GM08714 (cell line): ENCODE measurements at regions not wholly inside any gene's neighbourhood (a gene's known extent, or its start where the extent isn't known, plus 50 kb on each side); places are given as distances from the start of the nearest gene placed in this dataset.

ENCODE experiments used
- H3K4me3 ChIP-seq: fragments of 200-500 bp; sonication (Bioruptor generic); 2 replicates; pipeline ENCODE4 v1.5.1; 2014; ENCODE audit warnings: mild to moderate bottlenecking, low read length, inconsistent platforms
- ZNF274 ChIP-seq: IDR thresholded peaks from 2 replicates; pipeline ENCODE4 v1.6.1; 2012; ENCODE audit warnings: mild to moderate bottlenecking, low read depth, low read length

- H3K4me3 ChIP-seq: no peak overlapping the region
- no peak for TF ChIP-seq ZNF274
Observed at GRCh38 chr1:222129041-222129440, 387.2 kb upstream of the DUSP10 start.

GRCh38 chr1:222127526-222128152 lies 385.8 kb upstream of the DUSP10 start:
- no peak for TF ChIP-seq ZNF274
- no peak overlapping the region for H3K4me3 ChIP-seq

GRCh38 chr1:222127096-222127495 lies 385.2 kb upstream of the DUSP10 start:
- no peak for TF ChIP-seq ZNF274
- no peak overlapping the region for H3K4me3 ChIP-seq

GRCh38 chr1:222126052-222126451 lies 384.2 kb upstream of the DUSP10 start:
- no peak overlapping the region for H3K4me3 ChIP-seq
- TF ChIP-seq ZNF274: no peak

DNA sequence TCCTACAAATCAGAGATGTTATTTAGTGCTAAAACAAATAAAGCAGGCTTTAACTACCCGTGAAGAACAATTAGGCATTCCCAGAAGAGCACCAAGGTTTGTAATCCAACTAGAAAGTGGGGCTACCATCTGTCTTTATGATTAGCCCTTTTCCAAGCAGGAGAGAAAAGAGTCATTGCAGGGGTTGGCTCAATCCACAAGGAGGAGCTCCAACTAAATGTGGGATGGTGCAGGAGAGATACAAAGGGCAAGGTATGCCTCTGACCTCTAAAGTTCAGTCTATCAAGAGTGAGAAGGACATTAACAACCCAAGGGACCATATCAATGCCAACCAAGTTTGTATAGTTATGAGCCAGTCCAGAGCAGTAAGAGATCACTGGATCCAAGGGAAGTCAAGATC lies 382.7 kb upstream of the DUSP10 start:
- no peak overlapping the region for H3K4me3 ChIP-seq
- no peak for TF ChIP-seq ZNF274

DNA sequence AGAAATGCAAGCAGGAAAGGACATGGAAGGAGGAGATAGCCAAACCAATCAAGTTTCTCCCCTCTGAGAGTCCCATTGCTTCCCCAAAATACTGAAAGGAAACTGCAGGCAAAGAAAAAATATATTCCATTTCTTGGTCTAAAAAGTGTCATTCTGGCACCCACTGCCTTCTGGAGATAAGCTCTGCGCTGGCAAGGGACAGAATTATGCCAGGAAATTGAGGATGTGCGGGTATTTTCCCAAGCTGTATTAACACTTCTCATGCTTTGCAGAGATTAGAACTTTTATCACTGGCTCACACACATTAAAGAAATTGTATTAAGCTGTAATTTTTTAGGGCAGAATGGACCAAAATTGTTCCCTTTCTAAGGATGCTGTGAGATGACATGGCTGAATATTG lies 381.2 kb upstream of the DUSP10 start:
- no peak overlapping the region for H3K4me3 ChIP-seq
- no peak for TF ChIP-seq ZNF274

- TF ChIP-seq ZNF274: no peak
- no peak overlapping the region for H3K4me3 ChIP-seq
Observed at GRCh38 chr1:222117809-222118208, 375.9 kb upstream of the DUSP10 start.

DNA sequence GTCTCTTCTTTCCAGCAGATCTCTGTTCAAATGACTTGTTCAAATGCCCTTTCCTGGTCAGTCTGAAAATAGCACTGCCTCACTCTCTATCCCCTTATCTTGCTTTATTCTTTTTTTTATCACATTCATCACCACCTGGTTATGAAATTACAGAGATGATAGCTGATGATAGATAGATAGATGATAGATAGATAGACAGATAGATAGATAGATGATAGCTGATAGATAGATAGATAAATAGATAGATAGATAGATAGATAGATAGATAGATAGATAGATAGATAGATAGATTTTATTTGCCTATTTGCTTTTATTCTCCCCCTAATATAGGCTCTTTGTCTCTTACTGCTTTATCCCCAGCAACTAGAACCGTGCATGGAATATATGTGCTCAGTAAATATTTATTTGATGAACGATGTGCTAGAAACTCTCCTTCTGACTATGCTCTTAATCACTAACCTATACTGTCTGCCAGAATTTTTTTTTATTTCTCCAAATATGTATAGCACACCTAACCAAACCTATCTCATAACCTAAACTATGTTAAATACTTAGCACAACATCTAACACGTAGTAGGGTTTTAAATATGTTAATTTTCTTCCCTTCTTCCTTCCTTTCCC lies 372.8 kb upstream of the DUSP10 start:
- no peak overlapping the region for H3K4me3 ChIP-seq
- TF ChIP-seq ZNF274: no peak

- no peak for TF ChIP-seq ZNF274
- no peak overlapping the region for H3K4me3 ChIP-seq
Observed at GRCh38 chr1:222109836-222110235, 367.9 kb upstream of the DUSP10 start.

GRCh38 chr1:222107975-222108374 lies 366.1 kb upstream of the DUSP10 start:
- H3K4me3 ChIP-seq: no peak overlapping the region
- no peak for TF ChIP-seq ZNF274

DNA sequence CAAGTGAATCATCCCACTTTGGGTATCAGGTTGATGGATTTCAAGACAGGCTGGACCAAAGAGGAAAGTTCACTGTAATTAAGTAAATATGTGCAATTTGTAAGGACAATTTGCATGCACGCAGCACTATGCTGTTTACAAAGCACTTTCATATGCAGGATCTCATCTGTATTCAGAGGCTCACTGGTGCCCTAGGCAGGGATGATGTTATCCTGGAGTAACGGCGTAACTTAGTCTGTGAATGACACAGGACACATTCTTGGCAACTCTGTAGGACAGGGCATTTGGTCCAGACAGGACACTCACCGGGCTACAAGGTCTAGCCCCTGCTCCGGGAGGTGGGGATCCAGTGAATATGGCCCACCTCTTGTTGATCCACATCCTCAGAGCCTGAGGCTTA lies 365.4 kb upstream of the DUSP10 start:
- TF ChIP-seq ZNF274: no peak
- H3K4me3 ChIP-seq: no peak overlapping the region

- no peak overlapping the region for H3K4me3 ChIP-seq
- no peak for TF ChIP-seq ZNF274
Observed at GRCh38 chr1:222106377-222106776, 364.5 kb upstream of the DUSP10 start.

DNA sequence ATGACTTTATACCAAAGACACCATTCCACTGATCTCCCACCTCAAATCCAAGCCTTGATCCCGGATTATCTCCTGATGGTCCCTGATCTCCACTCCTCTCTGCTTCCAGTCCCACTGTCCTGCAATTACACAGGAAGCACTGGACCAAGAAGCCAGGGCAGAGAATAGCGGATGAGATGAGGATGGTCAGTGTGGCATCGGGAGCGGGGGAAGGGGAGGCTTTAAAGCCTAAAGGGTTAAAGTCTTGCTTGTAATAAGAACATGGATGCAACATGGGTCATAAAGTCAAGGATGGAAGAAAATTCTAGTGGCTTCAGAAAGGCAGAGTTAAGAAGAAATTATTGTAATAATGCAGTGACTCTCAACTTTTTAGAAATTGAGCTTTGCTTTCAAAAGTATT lies 364.0 kb upstream of the DUSP10 start:
- no peak for TF ChIP-seq ZNF274

DNA sequence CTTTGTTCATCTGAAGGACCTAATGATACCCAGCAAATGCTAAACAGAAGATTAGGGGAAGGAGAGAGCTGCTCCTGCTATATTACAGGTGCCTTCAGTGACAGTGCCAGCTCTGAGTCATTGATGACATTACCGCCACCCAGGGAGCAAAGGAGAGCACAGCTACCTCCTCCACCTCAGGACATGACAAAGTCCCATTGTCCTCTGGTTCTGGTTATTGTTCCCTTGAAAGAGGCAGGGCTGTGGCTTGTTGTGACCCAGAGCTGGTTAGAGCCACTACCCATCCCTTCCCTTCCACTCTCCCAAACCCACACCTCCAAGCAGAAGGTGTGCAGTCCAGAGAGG lies 363.5 kb upstream of the DUSP10 start:
- H3K4me3 ChIP-seq: no peak overlapping the region
- no peak for TF ChIP-seq ZNF274

More for the DNA sequence above, 364.0 kb upstream of the DUSP10 start:
- no peak overlapping the region for H3K4me3 ChIP-seq

GRCh38 chr1:222104694-222105392 lies 363.0 kb upstream of the DUSP10 start:
- no peak for TF ChIP-seq ZNF274

More at GRCh38 chr1:222104694-222105392, 363.0 kb upstream of the DUSP10 start:
- no peak overlapping the region for H3K4me3 ChIP-seq
